SK-N-SH (cell line): ENCODE measurements at regions not wholly inside any gene's neighbourhood (a gene's known extent, or its start where the extent isn't known, plus 50 kb on each side); places are given as distances from the start of the nearest gene placed in this dataset.
A peak's percentile ranks its signal among the peaks of the same experiment; 100 is the strongest.

Source experiments
- CTCF ChIA-PET: fragments of 300-600, 350-600 bp; formaldehyde crosslinking; extraction: SDS; loops from one replicate; lab custom pipeline; 2021; lab: Yijun Ruan, JAX
- POLR2A ChIA-PET: fragments of 350-600 bp; sonication (Branson Sonifier 250); formaldehyde crosslinking; extraction: SDS; loops from one replicate; lab custom pipeline; 2020; ENCODE audit warnings: antibody characterized with exemption, inconsistent platforms; lab: Yijun Ruan, JAX
- DNase-seq: peaks from one replicate; pipeline ENCODE4 v3.0.0; 2012
- H2AFZ ChIP-seq: fragments of 200-600 bp; sonication (generic); 2 replicates; pipeline ENCODE4 v1.8.1; 2016; ENCODE audit warnings: antibody characterized with exemption, mild to moderate bottlenecking, low read depth
- H3F3A ChIP-seq: fragments of 200-600 bp; sonication (generic); replicated peaks from 2 replicates; pipeline ENCODE3; 2016; ENCODE audit warnings: antibody characterized with exemption, mild to moderate bottlenecking; ENCODE audit not compliant: insufficient read depth
- H3K27ac ChIP-seq, 2 experiments: fragments of 200-500 bp in 1 of 2; fragments of 200-600 bp in 1 of 2; sonication (Bioruptor generic) in 1 of 2; sonication (generic), shearing (Covaris generic) in 1 of 2; 2 replicates each; pipeline versions ENCODE4 v1.5.1 to v1.6.1; 2014 to 2016; ENCODE audit warnings: low read depth in 2 of 2, inconsistent platforms in 1 of 2, low read length in 1 of 2, mild to moderate bottlenecking in 1 of 2, mixed read lengths in 1 of 2
- H3K27me3 ChIP-seq: fragments of 200-600 bp; sonication (generic), shearing (Covaris generic); 2 replicates; pipeline ENCODE4 v1.6.1; 2016; ENCODE audit warnings: mixed run types; ENCODE audit not compliant: insufficient read depth
- H3K36me3 ChIP-seq, 2 experiments: fragments of 200-500 bp in 1 of 2; fragments of 200-600 bp in 1 of 2; sonication (Bioruptor generic) in 1 of 2; sonication (generic) in 1 of 2; replicated peaks in 1 of 2; 2 replicates each; pipeline versions ENCODE3 to v1.5.1; 2014 to 2016; ENCODE audit warnings: low read length in 1 of 2, mild to moderate bottlenecking in 1 of 2; ENCODE audit not compliant: insufficient read depth in 2 of 2, control insufficient read depth in 1 of 2
- H3K4me1 ChIP-seq, 2 experiments: fragments of 200-500 bp in 1 of 2; fragments of 200-600 bp in 1 of 2; sonication (Bioruptor generic) in 1 of 2; sonication (generic), shearing (Covaris generic) in 1 of 2; 2 replicates each; pipeline versions ENCODE4 v1.5.1 to v1.6.1; 2014 to 2016; ENCODE audit warnings: low read depth in 1 of 2, low read length in 1 of 2, mixed run types in 1 of 2; ENCODE audit not compliant: insufficient read depth in 2 of 2, control insufficient read depth in 1 of 2
- H3K4me2 ChIP-seq: fragments of 200-600 bp; sonication (generic), shearing (Covaris generic); 2 replicates; pipeline ENCODE4 v1.6.1; 2017; ENCODE audit warnings: mixed run types
- H3K4me3 ChIP-seq, 2 experiments: fragments of 200-500 bp in 1 of 2; fragments of 200-600 bp in 1 of 2; sonication (Bioruptor generic) in 1 of 2; sonication (generic), shearing (Covaris generic) in 1 of 2; 2 replicates each; pipeline versions ENCODE4 v1.5.1 to v1.8.1; 2014 to 2016; ENCODE audit warnings: low read depth in 2 of 2, inconsistent platforms in 1 of 2, low read length in 1 of 2, mild to moderate bottlenecking in 1 of 2, mixed read lengths in 1 of 2, moderate library complexity in 1 of 2
- H3K79me2 ChIP-seq: fragments of 200-600 bp; sonication (generic); 2 replicates; pipeline ENCODE4 v1.8.1; 2017; ENCODE audit warnings: mild to moderate bottlenecking; ENCODE audit not compliant: insufficient read depth
- H3K9ac ChIP-seq: fragments of 200-600 bp; sonication (generic); 2 replicates; pipeline ENCODE4 v1.6.1; 2017; ENCODE audit warnings: mixed run types
- H3K9me2 ChIP-seq: fragments of 200-600 bp; sonication (generic); 2 replicates; pipeline ENCODE4 v1.6.1; 2017; ENCODE audit warnings: mixed run types
- H3K9me3 ChIP-seq: fragments of 200-600 bp; sonication (generic); 2 replicates; pipeline ENCODE4 v1.6.1; 2017; ENCODE audit warnings: mixed run types, mild to moderate bottlenecking, moderate library complexity
- H4K20me1 ChIP-seq: fragments of 200-600 bp; sonication (generic); 2 replicates; pipeline ENCODE4 v1.6.1; 2017; ENCODE audit warnings: mild to moderate bottlenecking, mixed run types; ENCODE audit not compliant: insufficient read depth
- EZH2phosphoT487 ChIP-seq: fragments of 200-600 bp; sonication (generic); IDR thresholded peaks from 2 replicates; pipeline ENCODE4 v1.6.1; 2017; ENCODE audit warnings: low read depth, mixed run types, mild to moderate bottlenecking, antibody characterized with exemption, moderate library complexity, borderline replicate concordance
- FOXM1 ChIP-seq: IDR thresholded peaks from 2 replicates; pipeline ENCODE4 v1.4.0; 2012; ENCODE audit warnings: low read depth, mild to moderate bottlenecking
- MEF2A ChIP-seq: IDR thresholded peaks from 2 replicates; pipeline ENCODE4 v1.4.0; 2012; ENCODE audit warnings: low read depth, borderline replicate concordance
- MXI1 ChIP-seq: IDR thresholded peaks from 2 replicates; pipeline ENCODE4 v1.6.1; 2012; ENCODE audit warnings: mild to moderate bottlenecking, low read depth, low read length, improper control_type of control experiment
- NFIC ChIP-seq: IDR thresholded peaks from 2 replicates; pipeline ENCODE4 v1.4.0; 2012; ENCODE audit warnings: borderline replicate concordance
- NRF1 ChIP-seq: IDR thresholded peaks from 2 replicates; pipeline ENCODE4 v1.6.1; 2012; ENCODE audit warnings: low read depth, mild to moderate bottlenecking, low read length
- PBX3 ChIP-seq: IDR thresholded peaks from 2 replicates; pipeline ENCODE4; 2012
- REST ChIP-seq: IDR thresholded peaks from 2 replicates; pipeline ENCODE4 v1.6.1; 2012; ENCODE audit warnings: mild to moderate bottlenecking, low read depth, low read length, moderate library complexity
- RXRA ChIP-seq: IDR thresholded peaks from 2 replicates; pipeline ENCODE4 v1.4.0; 2012; ENCODE audit warnings: low read depth, mild to moderate bottlenecking, borderline replicate concordance
- SIN3A ChIP-seq: IDR thresholded peaks from 2 replicates; pipeline ENCODE4 v1.6.1; 2012; ENCODE audit warnings: low read depth, mild to moderate bottlenecking, low read length, moderate library complexity, borderline replicate concordance
- SMC3 ChIP-seq: IDR thresholded peaks from 2 replicates; pipeline ENCODE4 v1.6.1; 2012; ENCODE audit warnings: low read depth, low read length, improper control_type of control experiment
- USF2 ChIP-seq: fragments of 150-350 bp; IDR thresholded peaks from 2 replicates; pipeline ENCODE4 v1.6.1; 2017; ENCODE audit warnings: antibody characterized with exemption, low read length, low read depth, borderline replicate concordance
- YY1 ChIP-seq: IDR thresholded peaks from 2 replicates; pipeline ENCODE4 v1.4.0; 2012; ENCODE audit warnings: low read depth, mild to moderate bottlenecking
- WGBS: methylation state at CpG from one replicate; pipeline ENCODE4 v1.1.6; 2017; ENCODE audit warnings: low lambda C conversion rate; 5-methylcytosine and 5-hydroxymethylcytosine counted together

GRCh38 chr10:4532011-4532410 lies 294.0 kb upstream of the AKR1E2 start:
- Histone ChIP-seq H3K27ac (peak overlapping the region; percentile 34 to 68; a peak in 3 of 4 replicates), H3K9me2 (no peaks in the 10 kb centered on the region)
- POLR2A ChIA-PET, result no interaction called here

GRCh38 chr10:4529266-4529665 lies 296.7 kb upstream of the AKR1E2 start:
- no peak overlapping the region for H3K4me3 ChIP-seq
- CTCF ChIA-PET, result interaction anchor here (0.7 kb wide), 1 partner anchor 18 kb away, joined by 3 read pairs; no protein-coding TSS in a partner anchor
- no peak for TF ChIP-seq NRF1
- no peak for TF ChIP-seq USF2
- no peak for TF ChIP-seq YY1
- TF ChIP-seq EZH2phosphoT487, result no peak
- no peak for TF ChIP-seq SMC3
- TF ChIP-seq REST, result no peak
- no peak for TF ChIP-seq RXRA

More at GRCh38 chr10:4532011-4532410, 294.0 kb upstream of the AKR1E2 start:
- Histone ChIP-seq H3K4me2 (no peak overlapping the region), H3K9me3 (no peaks in the 10 kb centered on the region), H3K27me3 (no peaks in the 10 kb centered on the region), H3K9ac (no peak overlapping the region), H3K36me3 (no peaks in the 10 kb centered on the region), H3K4me3 (no peak overlapping the region), H4K20me1 (no peaks in the 10 kb centered on the region), H2AFZ (peak overlapping the region; percentile 87; the same call in 1 of the 2 replicates), H3K79me2 (no peaks in the 10 kb centered on the region), H3K4me1 (peaks cover 2 to 7% of the 10 kb centered on the region in 2 experiments; a peak in 3 of 4 replicates), H3F3A (no peaks in the 10 kb centered on the region)
- WGBS, result 88% methylated on average over 1 of the region's 1 CpG
- no peak for DNase-seq
- CTCF ChIA-PET, result no interaction called here
- TF ChIP-seq NFIC (no peak), FOXM1 (no peak), REST (no peak), MEF2A (no peak), RXRA (no peak), MXI1 (no peak), PBX3 (no peak), SIN3A (no peak)

More at GRCh38 chr10:4529266-4529665, 296.7 kb upstream of the AKR1E2 start:
- no peaks in the 10 kb centered on the region for H3K9me2 ChIP-seq
- POLR2A ChIA-PET, result no interaction called here
- no peaks in the 10 kb centered on the region for H3F3A ChIP-seq
- H2AFZ ChIP-seq, result no peak overlapping the region; the same call in 1 of the 2 replicates
- H3K9ac ChIP-seq, result no peak overlapping the region
- DNase-seq, result no peak
- no peak overlapping the region for H3K4me2 ChIP-seq
- no peaks in the 10 kb centered on the region for H3K79me2 ChIP-seq
- no peaks in the 10 kb centered on the region for H3K36me3 ChIP-seq
- no peak overlapping the region for H3K27ac ChIP-seq
- no peaks in the 10 kb centered on the region for H4K20me1 ChIP-seq
- H3K4me1 ChIP-seq, result peaks cover 2 to 7% of the 10 kb centered on the region in 2 experiments; a peak in 3 of 4 replicates
- H3K27me3 ChIP-seq, result no peaks in the 10 kb centered on the region
- no peaks in the 10 kb centered on the region for H3K9me3 ChIP-seq
